ENCODE measurements at regions not wholly inside any gene's neighbourhood (a gene's known extent, or its start where the extent isn't known, plus 50 kb on each side); places are given as distances from the start of the nearest gene placed in this dataset.
"Not testable (repeated sequence)": the region's sequence is repeated elsewhere in the genome, so short reads cannot be mapped to it uniquely, and the experiment has no call there.

GRCh38 chr2:113337809-113338208 lies 59.1 kb upstream of the PAX8 start:
- DNase-seq: no peak

GRCh38 chr2:113336040-113336439 lies 57.3 kb upstream of the PAX8 start:
- DNase-seq: not testable (repeated sequence)

GRCh38 chr2:113334147-113334546 lies 55.4 kb upstream of the PAX8 start:
- no peak for DNase-seq

GRCh38 chr2:113333735-113334134 lies 55.0 kb upstream of the PAX8 start:
- DNase-seq: not testable (repeated sequence)

GRCh38 chr2:113330060-113330767 lies 51.5 kb upstream of the PAX8 start:
- not testable (repeated sequence) for DNase-seq

GRCh38 chr2:113328973-113329372 lies 50.3 kb upstream of the PAX8 start:
- not testable (repeated sequence) for DNase-seq

- DNase-seq: not testable (repeated sequence)
Observed at GRCh38 chr2:113328572-113328971, 49.9 kb upstream of the PAX8 start.
